ENCODE measurements at regions not wholly inside any gene's neighbourhood (a gene's known extent, or its start where the extent isn't known, plus 50 kb on each side); places are given as distances from the start of the nearest gene placed in this dataset.

DNA sequence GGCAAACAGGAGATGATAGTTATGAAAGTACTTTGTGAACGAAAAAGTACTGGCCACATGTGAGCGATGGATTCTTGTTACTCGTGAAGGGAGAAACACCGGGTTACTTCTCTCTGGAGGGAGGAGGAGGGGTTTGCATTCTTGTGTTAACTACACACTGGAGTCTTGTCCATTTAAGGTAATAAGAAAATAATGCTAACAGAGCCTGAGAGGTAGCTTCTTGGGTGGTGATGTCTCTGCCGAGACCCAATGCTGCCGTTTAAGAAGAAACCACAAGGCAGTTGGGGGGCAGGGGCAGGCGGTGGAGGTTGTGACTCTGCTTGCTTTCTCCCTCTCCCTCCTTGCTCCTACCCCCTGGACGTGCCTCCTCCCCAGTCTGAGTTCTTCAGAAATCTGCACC lies 100.9 kb upstream of the ROPN1 start:
- peak; percentile 93 for DNase-seq

DNA sequence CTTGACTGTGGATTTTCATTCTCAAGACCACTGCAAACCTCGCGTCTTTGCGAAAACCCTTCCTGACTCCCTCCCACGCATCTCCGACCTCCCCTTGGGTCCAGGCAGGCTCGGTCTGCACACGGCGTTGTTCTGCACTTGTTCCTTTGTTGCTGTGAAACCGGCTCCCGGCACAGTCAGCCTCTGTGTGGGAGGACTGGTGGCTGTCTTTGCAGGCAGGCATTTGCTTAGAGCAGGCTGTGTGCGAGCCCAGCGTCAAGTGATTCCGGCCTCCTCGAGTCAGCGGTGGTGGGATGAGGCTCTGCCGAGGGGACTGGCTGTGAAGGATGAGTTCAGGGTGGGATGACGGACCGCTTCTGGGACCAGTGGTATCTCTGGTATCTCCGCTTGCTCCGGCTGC lies 102.6 kb upstream of the ROPN1 start:
- no peak for DNase-seq

DNA sequence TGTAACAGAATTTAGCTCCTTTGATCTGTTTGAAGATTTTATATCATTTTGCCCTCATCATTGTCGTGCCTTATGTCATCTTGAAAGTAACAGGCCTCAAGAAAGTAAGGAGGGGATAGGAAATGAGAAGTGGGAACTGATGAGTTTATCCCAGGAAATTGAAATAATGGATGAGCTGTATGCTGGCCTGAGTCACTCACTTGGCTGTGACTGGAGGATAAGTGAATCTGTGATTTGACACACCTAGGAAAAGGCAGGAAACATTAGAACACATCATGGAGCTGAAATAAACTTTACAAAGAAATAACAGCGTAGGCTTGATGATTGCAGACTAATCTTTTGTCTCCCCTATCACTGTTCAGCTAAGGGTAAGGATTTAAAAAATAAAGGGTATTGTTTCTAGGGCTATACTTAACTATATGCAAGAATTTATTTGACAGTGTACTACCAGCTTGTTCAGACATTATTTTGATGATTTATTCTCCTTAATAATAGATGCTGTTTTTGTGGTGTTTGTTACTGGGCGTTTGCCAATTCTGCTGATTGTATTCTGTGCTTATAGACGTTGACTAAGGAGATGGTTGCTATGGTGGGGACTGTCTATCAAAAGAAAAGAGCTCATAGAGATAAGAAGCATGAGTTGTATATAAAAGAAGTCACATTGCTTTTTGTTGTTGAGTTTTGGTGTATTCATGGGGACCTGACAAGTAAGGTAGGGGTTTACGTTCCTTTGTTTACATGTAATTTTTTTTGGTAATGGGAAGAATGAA lies 105.6 kb upstream of the ROPN1 start:
- DNase-seq, result no peak

DNA sequence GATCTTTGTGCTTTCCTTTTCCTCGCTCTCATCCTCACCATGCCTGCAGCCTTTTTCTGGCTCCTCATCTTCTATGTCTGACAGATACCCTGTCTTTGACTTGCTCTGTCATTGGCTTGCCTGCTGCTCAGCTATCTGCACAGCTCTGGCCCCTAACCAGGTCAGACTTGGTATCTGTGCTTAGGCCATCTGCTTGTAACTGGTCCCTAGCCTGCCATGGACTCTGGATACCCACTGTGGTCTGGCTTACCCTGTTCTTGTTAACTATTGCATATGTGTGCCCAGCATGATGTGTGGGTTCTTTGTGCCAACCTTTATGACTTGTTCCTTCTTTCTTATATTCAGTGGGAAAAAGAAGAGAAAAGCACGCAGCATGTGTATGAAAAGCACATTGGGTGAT lies 109.7 kb upstream of the ROPN1 start:
- DNase-seq, result no peak

DNA sequence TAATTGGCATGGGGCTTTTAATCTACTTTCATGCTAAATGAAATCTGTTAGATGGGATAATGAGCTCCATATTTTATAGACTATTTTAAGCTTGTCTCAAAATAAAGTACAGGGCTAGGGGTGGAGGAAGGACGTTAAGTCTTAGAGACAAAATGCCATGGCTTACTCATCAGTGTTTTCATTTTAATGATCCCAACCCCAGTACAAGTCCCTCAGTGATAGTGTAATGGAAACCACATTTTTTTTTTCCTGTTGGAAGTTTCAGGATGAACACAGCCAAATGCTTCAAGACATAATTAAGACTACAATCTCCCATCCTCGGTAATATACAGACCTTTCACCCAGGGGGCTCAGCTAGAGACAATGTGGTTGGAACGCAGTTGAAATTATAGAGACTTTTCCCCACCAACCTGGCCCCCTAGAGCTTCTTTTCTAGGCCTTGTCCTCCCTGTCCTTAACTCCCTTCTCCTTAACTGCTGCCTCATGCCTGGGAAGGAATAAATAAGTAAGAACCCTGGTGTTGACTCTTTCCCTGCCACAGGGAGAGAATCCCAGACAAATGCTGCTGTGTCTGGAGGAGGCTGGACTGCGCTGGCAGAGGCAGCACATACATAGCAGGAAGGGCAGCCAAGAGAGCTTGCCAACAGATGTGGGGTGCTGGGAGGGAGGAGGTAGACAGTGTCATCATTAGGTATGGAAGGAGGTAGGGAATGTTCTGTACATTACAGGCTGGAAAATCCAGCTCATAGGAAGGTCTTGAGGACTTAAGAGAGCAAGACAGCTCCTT lies 115.4 kb upstream of the ROPN1 start:
- peak; percentile 66 for DNase-seq

DNA sequence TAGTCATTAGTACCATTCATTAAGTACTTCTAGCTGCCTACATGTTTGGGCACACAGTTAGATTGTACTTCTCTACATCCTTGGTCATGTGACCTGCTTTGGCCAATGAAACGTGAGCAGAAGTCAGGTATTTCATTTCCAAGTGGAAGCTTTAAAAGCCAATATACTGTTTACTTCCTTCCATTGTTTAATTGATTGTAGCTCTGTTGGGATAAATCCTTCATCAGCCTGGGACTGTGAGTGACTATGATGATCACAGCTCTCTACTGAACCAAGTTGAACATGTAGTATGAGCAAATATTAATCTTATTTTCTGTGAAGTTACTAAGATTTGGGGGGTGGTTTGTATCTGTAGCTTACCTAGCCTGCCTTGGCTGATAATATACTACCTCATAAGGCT lies 116.5 kb upstream of the ROPN1 start:
- no peak for DNase-seq

DNA sequence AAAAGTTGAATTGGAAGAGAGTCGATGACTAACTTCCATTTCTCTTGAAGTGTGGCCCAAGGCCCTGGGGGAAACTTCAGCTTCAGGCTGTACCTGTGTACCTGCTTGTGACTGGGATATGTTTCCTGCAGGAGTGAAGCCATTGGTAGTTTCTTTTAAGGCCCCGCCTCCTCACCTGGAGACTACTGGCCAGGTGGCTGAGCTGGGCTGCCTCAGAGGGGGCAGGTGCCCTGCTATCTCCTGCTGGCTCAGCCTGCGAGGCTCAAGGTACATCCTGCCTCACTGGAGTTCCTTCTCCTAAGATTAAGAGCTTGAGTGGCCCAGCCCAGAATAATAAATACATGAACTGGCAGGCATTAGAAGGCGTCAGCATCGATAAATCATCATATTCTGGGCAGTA lies 121.6 kb upstream of the ROPN1 start:
- no peak for DNase-seq

DNA sequence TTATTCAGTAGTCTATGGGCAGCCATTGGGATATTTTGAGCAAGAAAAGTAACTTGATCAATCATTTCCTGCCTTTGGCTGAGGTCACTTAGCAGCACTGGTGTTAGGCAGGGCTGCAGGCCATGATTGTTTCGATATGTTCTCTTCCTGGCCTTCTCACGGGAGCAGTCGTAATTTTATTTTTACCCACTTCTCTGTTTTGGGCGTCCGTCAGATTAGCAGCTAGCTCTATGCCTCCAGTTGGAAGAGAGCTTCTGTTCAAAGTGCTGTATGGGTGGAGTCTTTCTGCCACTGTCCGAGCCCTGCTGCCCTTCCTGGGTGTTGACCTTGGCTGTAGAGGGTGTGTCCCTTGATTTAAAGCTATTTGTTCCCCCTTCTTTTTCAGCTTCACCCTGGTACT lies 123.4 kb upstream of the ROPN1 start:
- DNase-seq, result no peak

DNA sequence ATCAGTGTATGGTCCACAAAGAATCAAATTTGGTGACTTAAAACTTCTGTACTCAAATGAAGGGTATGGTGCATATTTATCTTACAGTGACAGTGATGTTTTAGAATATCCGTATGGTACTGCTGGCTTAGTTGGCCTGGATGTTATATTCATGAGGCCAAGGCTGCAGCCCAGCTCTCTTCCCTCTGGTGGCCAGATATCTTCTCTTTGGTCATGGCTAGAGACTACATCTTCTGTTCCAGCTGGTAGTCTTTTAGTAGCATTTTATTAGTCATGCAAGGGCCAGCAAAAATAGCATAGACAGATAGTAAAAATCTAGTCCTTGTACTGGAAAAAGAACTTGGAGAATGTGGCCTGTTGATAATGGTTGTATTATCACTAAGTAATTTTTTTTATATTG lies 124.0 kb upstream of the ROPN1 start:
- DNase-seq, result no peak

DNA sequence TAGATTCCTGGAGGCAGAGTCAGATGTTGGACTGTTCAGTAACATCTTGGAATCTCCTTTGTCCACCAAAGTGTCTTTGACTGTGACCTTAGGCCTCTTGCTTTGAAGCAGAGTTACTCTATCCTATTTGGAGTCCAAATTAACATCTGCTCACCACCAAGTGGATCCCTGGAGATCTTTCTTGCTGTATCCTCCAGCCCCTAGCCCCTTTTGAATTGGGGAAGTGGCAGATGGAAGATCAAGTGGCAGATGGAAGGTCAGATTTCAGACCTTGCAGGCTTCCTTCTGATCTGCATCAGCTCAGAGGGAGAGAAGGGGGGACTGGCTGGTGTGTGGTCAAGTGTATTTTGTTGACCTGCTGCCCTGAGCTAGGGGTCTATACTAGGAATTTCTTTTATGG lies 125.0 kb upstream of the ROPN1 start:
- DNase-seq, result no peak

DNA sequence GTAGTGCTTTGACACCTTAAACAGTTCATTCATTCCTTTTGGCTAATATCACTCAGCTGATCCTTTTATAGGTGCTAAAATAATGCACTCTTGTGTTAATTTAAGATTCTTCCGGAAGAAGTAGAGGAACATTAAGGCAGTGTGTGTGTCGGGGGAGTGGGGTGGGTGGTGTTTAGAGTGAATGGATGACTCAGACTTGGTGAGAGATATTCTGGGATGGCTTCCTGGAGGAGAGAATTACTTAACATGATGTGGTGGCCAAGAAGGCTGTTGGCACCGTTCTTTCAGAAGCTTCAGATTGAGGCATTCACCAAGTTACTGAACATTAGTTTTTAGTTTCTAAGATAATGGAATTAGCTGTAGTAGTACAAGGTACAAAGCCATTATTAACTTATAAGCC lies 125.6 kb upstream of the ROPN1 start:
- peak; percentile 66 for DNase-seq

DNA sequence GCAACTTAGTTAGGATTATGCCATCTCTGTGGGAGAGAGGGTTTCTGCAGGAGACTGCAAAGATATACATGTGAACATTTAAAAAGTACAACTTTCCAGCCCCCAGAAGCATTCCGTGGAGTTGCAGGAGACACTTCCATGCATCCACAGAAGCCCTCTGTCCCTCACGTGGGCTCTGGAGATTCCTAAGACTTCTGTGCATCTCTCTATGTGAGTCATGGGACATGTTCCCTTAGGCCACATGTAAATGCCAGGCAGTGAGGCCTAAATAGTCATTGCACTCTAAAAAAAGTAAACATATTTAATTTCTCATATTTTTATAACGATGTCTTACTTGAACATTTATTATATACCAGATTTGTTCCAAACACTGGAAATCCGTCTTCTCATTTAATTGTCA lies 126.5 kb upstream of the ROPN1 start:
- peak; percentile 69 for DNase-seq

DNA sequence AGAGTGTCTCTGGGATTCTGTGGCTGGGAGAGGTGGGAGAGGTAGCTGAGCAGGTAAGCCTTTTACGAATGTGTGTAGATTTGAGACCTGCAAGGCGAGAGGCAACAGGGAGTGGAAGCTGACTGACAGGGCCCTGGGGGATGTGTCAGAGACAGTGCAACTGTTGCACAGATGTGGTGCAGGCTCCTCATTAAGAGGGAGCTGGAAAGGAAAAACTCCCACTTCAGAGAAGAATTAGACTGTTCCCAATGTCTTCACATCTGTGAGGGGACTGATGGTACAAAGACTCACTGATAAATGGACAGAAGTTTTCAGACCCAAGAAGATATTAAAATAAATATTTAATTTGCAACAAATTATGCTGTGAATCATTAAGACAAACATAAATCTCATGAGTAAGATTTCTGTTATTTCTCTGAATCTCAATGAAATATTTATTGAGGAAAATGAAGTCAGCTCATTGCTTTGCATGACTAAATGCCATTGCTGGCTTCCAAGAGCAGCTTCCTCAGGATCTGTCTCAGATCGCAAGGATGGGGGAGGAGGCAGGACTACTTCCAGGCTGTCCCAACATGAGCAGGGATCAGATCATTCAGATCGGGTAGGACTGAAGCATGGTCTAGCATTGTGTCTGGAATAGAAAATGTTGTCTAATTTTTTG lies 127.3 kb upstream of the ROPN1 start:
- peak; percentile 93 for DNase-seq

DNA sequence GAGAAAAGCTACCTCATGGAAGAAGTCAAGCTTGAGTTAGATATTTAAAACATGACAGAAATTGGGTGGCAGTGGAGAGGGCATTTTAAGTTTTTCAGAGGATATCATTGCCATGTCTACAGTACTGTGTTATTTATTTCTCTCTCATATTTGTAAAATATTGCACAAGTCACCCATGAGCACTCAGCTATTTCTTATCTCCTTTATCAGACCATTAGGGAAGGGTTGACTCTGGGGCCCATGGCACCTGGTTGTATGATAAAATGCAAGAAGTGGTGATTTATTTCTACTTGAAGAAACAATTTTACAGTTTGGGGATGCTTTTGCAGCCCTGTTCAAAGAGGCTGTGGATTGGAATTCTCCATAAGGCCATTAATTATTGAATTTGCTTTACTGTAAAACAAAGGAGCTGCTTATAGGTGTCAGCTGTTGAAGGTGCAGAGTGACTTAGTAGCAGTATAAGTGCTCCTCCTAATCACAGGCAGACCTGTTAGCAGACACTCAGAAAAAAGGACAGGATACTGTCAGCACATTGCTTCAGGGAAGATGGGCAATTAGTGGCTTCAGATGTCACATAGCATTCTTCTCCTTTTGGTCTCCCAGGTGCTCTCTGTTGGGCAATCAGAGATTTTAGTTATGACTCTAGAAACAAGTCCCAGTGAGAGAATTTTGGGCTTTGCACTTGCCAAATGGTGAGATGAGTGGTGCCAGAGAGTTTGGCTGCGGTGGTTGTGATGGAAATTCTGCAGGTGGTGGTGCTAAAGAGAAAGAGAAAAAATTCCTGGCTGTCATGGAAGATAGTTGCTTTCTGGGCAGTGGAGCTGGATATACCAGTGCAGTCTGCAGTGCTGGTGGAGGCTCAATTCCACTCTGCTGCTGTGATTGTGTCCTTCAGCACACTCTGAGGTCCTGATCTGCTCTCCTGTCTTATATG lies 129.7 kb upstream of the ROPN1 start:
- no peak for DNase-seq

DNA sequence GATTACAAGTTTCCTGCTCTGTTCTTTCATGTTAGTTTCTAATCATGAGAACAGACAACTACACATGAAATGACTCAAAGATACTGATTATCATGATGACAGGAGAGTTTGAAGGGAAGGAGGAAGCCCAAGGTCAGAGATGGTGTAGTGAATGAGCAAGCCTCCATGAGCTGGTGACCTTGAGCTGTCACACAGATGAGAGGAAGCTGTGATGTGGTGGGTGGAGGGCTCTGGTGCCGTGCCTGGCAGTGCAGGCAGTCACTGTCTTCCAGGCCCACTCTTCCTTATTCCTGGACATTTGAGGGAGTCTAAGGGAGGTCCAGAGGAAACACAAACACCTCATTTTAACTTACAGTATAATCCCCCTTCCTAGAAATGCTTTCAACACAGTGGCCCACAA lies 133.4 kb upstream of the ROPN1 start:
- no peak for DNase-seq

DNA sequence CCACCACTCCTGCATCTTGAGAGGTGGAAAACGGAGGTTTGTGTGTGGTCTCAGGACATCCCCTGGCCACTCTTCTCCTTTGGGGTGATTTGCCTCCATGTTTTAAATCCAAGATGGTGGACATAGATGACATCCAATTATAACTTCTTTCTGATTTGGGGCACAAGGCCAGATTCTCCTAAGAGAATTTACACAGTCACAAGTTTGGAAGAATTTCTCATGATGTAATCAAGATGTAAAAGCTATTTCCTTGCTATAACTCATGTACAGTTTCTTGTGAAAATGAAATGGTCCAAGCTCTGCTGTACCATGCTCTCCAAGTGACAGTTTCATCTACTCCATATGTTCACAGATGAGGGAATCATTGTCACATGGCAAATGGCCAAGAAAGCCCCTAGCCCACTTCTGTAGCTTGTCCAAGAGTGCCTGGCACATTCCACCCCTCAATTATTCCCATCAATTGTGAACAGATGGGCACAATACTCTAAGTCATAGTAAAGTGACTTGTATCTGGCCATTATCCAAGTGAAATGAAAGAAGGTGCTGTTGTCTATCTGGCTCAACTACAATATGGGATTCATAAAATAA lies 134.6 kb upstream of the ROPN1 start:
- DNase-seq, result peak; percentile 55

DNA sequence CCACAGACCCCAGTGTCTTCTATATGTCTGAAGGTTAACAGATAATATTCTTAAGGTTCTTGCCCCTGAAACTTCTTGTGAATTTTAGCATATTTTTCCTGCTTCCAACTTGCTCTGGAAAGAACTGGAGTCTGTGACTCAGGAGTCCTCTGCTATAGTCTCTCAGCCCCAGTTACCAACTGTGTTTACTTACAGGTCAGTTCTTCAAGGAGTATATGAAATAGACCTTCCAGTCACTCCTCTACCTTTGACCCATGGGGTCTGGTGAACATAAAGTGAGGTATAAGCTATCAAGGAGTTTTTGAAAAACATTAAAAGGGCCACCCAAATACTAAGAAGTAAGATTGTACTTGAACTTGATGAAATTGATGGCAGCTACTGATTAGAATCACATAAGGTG lies 139.2 kb upstream of the ROPN1 start:
- no peak for DNase-seq

DNA sequence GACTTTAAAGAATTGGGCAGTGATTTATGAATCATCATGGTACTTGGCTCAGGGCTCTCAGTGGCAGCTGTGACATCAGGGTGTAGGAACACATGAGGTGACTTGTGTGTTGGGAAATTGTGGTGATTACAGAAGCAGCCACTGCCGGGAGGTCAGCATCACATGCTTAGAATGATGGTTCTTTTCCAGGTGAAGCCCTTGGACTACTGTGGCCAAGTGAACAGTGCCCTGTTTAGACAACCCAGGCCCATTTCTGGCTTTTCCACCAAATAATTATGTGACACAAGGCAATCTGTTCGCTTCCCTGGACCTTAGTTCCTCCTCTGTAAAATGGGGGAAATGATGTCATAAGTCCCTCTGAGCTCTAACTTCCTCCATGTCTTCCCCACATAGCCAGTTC lies 139.7 kb upstream of the ROPN1 start:
- no peak for DNase-seq

DNA sequence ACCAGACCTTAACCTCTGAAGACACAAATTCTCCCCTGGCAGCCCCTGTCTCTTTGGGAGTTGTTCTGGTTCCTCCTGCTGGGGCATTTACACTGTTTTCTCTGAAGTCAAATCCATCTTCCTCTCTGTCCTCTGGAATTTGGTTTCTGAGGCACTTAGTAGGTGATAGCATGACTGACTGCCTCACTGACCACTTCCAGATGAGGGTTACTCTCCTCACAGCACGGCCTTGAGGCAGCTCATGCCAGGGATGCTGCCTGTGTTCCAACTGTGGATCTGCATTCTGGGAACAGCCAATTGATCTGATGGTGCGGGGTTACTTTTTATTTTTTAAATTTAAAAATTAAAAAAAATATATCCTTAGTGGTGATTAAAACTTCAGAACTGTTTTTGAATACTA lies 140.9 kb upstream of the ROPN1 start:
- DNase-seq, result no peak

DNA sequence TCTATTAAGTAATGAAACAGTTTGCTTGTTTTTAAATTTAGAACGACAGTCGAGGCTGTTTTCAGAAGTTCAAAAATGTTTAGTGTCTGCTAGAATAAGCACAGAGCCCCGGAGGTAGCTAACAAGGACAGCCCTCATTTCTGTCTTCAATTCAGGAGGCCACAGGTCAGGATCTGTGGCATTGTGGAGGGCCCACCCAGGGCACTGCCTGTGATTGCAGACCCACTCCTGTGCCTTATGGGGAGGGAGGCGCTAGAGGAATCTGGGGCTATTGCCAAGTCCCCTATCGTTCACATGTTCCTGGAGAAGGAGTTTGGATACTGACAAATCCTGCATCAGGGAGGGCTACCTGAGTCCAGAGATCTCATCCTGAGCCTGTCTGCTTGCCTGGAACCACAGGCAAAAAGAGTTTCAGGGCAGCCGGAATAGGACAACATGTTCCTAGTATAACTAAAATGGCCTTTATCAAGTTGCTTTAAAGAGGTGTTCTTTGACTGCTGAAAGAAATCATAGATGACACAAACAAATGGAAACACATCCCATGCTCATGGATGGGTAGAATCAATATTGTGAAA lies 141.5 kb upstream of the ROPN1 start:
- DNase-seq, result no peak

DNA sequence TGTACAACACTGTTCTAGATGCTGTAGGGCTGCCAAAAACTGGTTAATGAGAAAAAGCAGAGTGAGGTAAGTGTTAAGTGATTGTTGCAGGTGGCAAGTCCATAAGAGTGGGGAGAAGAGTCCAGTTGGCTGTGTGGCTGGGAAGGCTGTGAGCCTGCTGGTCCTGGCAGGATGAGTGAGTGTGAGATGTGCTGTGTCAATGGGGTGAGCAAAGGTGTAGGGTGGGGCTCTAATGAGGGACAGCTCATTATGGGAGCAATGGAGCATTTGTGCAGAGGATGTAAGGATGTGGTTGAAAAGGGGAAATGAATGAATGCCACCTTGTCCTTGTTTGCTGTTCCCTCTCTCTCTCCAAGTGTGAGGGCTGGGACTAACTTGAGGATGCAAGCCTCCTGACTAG lies 145.3 kb upstream of the ROPN1 start:
- DNase-seq, result no peak

DNA sequence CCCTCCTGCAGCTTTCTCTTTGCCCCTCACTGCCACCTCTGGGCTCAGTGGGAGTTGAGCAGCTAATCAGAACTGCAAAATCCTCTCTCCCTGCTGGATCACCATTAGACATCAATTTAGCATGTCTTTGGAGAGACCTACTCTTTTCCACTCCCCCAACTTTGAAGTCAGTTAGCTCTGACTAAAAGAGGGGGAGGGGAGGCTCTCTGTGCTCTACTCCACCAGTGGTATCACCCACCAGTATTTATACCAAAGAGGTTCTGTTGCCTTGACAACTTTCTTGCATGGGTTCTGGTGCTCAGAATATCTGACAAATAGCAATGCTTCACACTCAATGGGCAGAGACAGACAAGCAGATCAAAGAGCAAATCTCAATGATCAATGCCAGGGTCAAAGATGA lies 146.2 kb upstream of the ROPN1 start:
- no peak for DNase-seq
